GM21723 (cell line): ENCODE measurements at regions not wholly inside any gene's neighbourhood (a gene's known extent, or its start where the extent isn't known, plus 50 kb on each side); places are given as distances from the start of the nearest gene placed in this dataset.
"Not testable (repeated sequence)": the region's sequence is repeated elsewhere in the genome, so short reads cannot be mapped to it uniquely, and the experiment has no call there.

Source experiments
- ATAC-seq: cut with Tn5 transposase; IDR thresholded peaks from one replicate; pipeline ENCODE4 v1.9.1; 2021; ENCODE audit warnings: mild to moderate bottlenecking, moderate library complexity; ENCODE audit not compliant: unreplicated experiment

DNA sequence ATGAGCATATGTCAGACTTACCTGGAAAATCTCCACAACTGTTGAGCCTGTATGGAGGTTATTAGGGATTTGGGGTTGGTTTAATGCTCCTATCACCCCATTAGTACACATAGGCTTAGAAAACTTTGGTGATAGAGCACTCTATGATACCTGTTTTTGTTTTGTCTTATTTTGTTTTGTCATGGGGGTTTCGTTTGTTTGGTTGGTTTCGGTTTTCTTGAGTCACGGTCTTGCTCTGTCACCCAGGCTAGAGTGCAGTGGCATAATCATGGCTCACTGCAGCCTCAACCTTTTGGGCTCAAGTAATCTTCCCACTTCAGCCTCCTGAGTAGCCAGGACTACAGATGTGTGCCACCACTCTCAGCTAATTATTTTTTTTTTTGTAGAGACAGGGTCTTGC, 70.0 kb downstream of the MZT1 start:
- ATAC-seq: no peak

DNA sequence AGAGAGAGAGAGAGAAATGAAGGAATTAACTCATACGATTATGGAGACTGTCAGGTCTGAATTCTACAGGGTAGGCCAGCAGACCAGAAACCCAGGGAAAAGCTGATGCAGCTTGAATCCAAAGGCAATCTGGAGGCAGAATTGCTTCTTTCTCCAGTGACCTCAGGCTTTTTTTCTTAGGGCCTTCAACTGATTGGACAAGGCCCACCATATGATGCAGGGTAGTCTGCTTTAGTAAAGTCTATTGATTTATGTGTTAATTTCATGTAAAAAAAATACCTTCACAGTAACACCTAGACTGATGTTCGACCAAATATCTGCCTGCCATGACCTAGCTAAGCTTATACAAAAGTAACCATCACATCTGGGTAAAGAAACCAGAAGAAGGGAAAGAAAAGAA, 71.1 kb downstream of the MZT1 start:
- ATAC-seq: no peak

DNA sequence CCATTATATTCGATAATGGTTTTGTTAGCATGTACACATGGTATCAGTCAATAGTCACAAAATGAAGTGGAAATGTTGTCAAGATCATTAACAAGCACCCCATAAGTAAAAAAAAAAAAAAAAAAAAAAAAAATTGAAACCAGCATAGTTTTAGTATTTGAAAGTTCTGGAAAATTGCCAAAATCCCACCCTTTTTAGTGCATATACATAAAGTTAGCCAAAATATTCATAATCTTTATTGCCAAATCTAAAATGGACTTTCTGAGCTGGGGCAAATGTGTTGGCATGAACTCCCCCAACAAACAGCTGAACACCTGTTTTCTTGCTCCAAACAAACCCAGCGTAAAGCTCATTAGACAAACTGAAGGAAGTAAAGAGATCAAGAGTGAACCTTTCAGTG, 73.9 kb downstream of the MZT1 start:
- ATAC-seq: no peak

DNA sequence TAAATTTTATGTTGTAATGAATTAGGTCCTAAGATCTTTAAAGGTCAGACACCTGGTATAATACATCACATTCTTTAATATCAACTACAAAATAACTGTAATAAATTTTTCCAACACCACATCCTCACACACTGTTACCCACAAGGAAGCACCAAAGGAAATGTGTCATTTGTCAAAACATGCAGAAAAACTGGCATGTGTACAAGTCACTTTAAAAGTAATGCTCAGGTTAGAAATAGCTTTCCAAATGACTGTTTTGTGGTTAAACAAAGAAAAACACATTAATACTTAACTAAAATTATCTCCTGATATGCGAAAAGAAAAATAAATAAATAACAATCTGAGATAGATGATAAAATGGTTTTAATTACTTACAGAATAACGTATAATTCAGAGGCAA, 74.7 kb downstream of the MZT1 start:
- no peak for ATAC-seq

DNA sequence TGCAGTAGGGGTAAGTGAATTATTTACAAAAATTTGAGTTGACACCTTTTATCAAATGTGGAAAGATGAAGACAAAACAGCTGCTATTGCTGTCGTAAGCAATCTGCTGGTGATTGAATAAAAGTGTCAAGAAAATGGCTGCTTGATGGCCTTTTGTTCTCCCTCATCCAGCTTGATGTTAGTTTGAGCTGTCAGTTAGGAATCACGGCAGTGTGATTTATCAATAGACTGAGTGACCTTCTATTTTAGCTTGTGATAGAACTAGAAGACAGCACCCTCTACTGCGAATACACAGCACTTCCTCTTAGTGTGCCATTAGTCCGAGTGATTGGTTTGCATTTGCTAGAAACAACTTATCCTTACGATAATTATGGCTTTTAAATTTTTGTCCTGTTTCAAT, 76.3 kb downstream of the MZT1 start:
- ATAC-seq: no peak

DNA sequence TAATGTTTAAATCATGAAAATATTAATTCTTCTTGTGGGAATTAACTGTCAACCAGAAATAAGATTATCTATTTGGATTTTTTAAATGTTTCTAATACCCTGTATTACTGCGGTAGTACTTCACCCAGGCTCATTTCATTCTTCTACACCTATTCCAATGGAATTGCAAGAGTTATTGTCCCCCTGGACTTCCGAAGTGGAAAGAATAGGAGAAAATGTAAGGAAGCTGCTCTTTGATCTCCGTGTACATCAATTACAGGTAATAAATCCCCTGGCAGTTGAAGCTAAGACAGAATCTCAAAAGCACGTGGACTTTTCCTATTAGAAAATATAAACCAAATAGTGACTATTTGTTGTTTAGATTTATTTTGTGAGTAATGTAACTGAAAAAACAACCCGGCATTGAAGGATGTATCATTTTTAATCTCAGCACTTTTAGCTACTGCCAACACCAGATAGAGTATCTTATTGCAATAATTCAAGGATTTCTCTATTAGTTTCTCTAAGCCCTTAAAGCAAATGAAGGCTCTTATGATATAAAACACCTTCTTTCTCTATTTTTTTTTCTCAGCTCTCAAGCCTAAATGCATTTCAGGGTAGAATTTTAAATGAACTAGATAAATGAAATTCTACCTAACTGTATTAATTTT, 77.3 kb downstream of the MZT1 start:
- no peak for ATAC-seq

DNA sequence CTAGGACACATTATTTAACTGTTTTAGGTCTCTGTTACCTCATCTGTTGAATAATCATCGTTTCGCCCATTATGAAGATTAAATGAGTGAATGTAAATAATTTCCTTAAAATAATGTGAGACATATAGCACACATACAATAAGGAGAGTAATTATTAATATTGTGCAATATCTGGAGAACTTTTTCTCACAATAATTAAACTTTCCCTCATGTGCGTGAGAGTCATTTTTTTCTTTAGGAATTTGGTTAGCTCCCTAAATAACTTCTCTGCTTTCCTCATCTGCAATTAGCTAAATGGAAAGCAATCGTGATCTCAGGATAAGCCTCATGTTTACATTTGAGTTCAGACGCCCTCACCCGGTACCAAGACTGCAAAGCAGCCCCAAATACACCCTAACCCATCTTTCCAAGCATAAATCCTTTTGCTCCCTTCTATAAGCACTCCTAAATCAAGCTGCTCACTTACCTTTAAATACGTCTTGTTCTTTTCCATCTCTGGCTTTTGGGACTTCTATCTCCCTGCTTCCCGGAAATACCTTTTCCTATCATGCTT, 78.8 kb downstream of the MZT1 start:
- no peak for ATAC-seq

DNA sequence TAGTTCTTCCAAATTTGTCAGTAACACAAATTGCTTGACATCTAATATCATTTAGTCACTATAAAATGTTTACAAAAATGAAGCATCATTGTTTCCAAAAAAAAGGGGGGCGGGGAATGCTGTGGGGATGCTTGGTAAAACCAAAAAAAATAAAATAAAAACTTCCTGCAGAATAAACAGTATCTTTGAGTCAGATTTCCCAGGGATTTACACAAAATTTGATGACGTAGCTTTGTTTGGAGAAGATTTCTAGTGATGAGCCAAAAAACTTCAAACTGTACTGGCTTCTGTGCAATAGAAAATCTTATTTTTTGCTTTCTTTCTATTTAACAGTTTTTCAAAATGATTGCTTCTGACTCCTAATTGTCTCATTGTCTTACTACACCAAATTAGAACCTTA, 80.0 kb downstream of the MZT1 start:
- no peak for ATAC-seq

DNA sequence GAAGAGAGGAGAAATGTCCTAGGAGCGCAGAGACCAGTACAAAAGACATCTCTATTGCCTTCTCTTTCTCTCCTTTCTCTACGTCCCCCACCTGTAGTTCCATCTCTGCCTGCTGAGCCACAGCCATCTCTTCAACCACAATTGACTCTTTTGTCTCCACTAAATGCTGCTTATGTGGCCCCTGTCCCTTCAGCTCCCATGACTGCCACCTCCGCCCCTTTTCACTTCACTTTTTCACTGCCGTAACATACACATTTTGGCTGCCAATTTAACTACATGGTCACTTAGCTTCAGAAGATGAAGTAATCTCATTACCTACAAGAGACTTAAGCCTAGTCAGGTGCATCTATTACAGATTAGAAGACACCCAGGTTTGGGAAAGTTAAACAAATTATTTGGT, 81.9 kb downstream of the MZT1 start:
- no peak for ATAC-seq

DNA sequence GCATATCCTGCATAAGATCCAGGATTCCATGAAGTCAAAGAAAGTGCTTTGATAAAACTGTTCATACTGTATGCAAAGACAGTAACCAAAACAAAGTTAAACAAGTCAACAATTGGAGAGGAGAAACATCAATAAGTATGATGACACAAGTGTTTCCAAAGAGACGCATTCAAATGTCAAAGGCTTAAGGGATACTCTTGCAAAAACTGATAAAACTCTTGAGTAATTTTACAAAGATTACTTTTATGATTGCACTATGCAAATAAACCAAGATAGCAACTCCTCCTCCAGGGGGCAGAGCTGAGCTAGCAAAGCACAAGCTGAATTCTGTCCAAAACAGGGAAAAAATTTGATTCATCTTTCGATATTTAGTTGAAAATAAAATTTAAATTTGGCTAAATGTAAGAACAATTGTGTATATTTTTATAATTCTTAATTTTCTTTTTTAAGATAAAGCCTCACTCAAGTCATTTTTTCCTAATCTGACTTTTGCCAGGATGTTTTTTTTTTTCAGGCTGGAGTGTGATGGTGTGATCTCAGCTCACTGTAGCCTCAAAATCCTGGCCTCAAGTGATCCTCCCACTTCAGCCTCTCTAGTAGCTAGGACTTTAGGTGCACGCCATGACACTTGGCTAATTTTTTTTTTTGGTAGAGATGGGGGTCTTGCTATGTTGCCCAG, 84.0 kb downstream of the MZT1 start:
- peak; percentile 73 for ATAC-seq

DNA sequence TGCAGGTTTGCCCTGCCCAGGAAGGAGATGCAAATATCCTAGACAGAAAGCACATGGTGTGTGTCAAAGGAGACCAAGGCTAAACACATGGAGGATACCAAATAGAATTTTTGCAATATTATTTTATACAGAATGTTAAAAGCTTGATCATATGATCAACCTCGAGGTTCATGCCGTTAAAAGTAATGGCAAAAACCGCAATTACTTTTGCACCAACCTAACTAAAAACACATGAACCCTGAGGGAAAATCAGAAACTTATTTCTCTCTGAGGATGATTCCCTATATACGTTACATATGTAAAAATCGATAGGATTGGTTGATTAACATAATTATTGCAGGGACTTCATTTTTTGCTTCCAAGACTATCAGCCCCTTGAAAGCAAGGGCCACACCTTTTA, 88.1 kb downstream of the MZT1 start:
- no peak for ATAC-seq

DNA sequence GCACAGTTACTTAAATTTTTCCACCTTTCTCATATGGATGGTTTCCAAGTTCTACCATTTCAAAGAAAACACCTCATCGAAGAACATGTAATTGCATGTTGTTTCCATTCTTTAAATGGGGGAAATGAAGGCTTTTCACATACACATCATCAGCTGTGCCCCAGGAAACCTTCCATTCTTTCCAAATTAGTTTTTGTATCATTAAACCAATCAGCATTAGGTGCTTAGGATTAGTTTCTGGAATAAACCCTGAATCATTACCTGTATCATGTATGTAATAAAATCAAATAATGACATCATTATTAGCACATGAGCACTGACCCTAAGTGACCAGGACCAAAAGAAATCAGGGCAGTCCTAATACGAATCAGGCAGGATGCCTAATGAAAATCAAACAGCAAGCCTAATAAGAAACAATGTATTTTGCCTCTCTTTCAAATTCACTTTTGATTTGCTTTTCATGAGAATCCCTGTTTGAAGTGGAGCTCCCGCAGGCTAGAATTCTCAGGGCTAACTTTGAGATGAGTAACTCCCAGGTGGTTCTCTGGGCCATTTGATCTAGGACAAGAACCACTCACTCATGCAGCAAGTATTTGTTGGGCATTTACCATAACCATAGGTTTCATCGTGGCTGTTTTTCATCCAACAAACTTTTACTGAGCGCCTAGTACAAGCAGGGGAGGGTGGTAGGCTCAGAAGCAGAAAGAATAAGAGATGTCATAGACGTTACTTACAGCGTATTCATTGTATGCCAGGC, 89.2 kb downstream of the MZT1 start:
- no peak for ATAC-seq

DNA sequence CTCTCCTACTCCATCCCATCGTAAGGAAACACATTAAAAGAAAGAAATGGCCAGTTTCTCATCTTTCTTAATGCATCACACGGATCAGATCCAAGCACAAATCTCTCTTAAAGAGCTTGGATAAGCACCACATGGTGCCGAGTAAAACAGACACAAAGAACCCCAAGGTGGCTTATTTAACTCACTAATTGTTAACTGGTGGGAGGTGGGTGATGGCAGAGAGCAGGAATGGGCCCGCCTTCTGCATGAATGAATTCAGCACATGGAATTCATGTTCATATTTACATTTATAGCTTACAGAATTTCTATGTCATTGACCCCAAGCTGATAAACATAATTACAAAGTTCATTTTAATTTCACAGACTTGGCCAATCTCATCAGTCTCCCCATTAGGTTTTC, 89.9 kb downstream of the MZT1 start:
- ATAC-seq: no peak

DNA sequence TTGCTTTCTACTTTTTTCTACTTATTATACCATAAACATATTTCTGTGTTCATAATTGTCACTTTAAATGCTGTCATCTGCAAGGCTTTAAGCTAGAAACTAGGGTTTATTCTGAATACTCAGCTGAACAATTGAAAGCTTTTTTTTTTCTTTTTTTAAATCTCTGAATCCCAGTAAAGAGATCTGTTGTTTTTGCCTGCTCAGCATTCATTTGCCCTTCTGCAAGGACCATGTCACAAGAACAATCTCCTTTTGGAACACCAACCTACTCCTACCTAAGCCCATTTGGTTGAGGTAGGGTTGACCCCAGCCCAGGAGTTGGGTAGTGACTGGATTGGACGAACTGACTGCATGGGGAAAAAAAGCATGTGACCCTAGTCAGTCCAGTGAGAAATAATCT, 92.6 kb downstream of the MZT1 start:
- no peak for ATAC-seq

DNA sequence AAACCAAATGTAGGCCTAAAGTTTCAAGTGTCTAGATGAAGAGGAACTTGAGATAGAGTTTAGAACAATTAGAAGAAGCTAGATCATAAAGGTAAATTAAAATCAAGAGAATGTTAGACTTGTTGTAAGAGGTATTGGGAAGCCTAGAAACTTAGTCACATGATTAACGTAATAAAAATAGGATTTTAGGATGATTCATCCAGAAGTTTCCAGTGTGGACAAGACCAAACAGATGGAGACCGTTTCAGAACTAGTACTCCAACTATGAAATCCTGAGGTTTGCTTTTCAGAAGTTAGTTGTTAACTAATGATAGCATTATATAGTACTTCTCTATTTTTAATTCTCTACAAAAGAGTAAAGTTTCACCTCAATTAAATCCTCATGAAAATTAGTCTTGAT, 104.9 kb downstream of the MZT1 start:
- ATAC-seq: no peak

DNA sequence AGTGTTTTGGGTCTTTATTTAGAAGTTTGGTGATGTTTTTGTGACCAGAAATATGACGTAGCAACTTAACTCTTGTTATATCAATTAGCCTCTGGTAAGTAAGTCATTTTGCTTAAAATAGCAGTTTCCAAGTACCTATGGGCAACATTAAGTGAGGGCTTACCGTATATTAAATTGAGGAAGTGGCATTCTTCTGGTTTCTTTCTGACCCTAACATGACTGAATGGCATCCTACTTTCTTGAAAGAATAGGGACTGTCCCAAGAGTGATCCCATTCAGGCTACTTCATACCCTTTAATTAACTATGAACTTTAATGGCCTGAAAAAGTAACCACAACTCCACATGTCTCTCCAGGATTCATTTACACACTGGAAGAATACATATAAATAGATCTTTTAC, 106.6 kb downstream of the MZT1 start:
- no peak for ATAC-seq

DNA sequence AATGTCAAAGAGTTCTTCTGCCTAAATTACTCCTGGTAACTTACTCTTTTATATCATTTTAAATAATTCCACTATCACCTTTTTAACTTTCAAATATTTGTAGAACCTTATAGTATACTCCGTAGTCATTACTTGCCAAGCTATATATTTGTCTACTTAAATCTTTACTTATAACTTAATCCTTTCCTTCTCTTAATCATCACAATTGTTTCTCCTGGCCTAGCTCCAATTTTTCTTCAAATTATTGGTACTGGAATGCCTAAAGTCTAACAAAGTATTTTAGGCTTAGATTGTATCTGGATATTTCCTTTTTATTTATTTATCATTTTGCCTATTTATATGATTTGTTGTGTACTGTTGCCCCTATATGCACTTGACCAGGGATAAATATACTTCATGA, 109.5 kb downstream of the MZT1 start:
- ATAC-seq: no peak

DNA sequence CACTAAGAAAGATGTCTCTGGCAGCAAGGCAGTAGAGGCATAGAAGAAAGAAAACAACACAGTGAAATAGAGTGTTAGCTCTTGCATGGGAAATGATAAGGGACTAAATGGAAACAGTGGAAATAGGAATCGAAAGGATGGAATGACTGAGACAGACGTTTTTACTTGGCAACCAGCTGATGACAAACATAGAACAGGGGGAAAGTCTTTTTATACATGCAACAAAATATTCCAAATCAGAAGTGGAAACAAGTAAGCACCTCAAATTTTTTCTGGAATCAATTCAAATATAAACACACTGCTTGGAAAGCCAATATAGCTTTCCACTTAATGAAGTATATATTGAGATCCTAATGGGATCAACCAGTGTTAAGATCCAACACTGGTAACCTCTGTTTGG, 110.2 kb downstream of the MZT1 start:
- no peak for ATAC-seq

DNA sequence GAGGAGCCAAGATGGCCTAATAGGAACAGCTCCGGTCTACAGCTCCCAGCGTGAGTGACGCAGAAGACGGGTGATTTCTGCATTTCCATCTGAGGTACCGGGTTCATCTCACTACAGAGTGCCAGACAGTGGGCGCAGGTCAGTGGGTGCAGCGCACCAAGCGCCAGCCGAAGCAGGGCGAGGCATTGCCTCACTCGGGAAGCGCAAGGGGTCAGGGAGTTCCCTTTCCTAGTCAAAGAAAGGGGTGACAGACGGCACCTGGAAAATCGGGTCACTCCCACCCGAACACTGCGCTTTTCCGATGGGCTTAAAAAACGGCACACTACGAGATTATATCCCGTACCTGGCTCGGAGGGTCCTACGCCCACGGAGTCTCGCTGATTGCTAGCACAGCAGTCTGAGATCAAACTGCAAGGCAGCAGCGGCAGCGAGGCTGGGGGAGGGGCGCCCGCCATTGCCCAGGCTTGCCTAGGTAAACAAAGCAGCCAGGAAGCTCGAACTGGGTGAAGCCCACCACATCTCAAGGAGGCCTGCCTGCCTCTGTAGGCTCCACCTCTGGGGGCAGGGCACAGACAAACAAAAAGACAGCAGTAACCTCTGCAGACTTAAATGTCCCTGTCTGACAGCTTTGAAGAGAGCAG, 117.1 kb downstream of the MZT1 start:
- ATAC-seq: not testable (repeated sequence)

DNA sequence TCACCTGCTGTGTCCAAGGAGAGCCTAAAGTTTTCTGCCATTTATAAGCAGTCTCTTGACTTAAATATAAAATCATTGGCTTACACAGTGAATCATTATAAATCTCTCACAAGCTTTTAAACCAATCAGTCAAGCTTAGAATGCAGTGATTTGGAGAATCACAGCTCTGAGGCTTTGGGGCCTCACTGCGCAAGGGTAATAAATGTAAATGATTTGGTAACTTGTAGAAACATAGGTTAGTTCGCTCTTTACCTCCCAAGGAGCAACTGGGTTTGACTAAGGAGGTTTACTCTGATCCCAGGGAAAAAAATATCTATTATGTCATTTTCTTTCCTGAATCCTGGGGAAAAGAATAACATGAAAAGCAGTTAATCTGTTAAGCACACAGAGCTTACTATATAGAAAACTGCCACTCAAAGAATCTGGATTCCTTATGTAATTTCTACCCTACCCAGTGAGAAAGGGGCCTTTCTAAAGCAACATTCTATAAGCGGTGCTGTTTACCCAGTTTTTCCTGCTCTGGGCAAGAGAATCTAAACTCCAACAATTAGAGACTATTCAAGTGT, 128.2 kb downstream of the MZT1 start:
- no peak for ATAC-seq

DNA sequence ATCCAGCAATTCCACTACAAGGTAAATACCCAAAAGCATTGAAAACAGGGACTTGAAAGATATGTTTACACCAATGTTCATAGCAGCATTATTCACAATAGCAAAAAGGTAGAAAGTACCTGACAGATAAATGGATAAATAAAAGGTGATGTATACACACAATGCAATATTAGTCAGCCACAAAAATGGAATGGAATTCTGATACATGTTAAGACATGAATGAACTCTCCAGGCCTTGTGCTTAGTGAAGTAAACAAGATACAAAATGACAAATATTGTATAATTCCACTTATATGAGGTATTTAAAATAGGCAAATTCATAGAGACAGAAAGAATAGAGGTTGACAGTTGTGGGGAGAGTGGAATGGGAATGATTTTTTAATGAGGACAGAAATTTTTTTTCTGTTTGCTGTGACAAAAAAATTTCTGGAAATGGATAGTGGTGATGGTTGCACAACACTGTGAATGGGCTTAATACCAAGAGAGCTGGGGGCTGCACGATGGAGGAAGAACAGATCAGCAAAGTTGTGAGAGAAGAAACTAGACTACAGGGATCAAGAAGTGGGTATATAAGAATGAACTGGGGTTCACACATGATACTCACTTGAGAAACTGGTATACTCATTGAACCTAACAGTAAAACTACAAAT, 137.2 kb downstream of the MZT1 start:
- ATAC-seq: no peak
